HG02623 (cell line): ENCODE measurements at regions not wholly inside any gene's neighbourhood (a gene's known extent, or its start where the extent isn't known, plus 50 kb on each side); places are given as distances from the start of the nearest gene placed in this dataset.

ENCODE experiments used
- ATAC-seq: cut with Tn5 transposase; IDR thresholded peaks from one replicate; pipeline ENCODE4 v1.9.1; 2021; ENCODE audit warnings: moderate library complexity; ENCODE audit not compliant: unreplicated experiment

- ATAC-seq: no peak
These were observed 57.8 kb downstream of the PRLHR start for GRCh38 chr10:118537623-118538022.

GRCh38 chr10:118534136-118534535, 61.3 kb downstream of the PRLHR start:
- no peak for ATAC-seq

- no peak for ATAC-seq
These were observed 64.2 kb downstream of the PRLHR start for GRCh38 chr10:118531105-118531852.

- no peak for ATAC-seq
These were observed 67.0 kb downstream of the PRLHR start for GRCh38 chr10:118528426-118528825.

- ATAC-seq: no peak
These were observed 71.7 kb downstream of the PRLHR start for GRCh38 chr10:118523775-118524174.

- no peak for ATAC-seq
These were observed 72.5 kb downstream of the PRLHR start for GRCh38 chr10:118522791-118523498.

GRCh38 chr10:118521415-118522117, 73.9 kb downstream of the PRLHR start:
- no peak for ATAC-seq

GRCh38 chr10:118520116-118520742, 75.2 kb downstream of the PRLHR start:
- ATAC-seq: no peak

- ATAC-seq: no peak
These were observed 77.4 kb downstream of the PRLHR start for GRCh38 chr10:118518095-118518494.

- ATAC-seq: no peak
These were observed 78.7 kb downstream of the PRLHR start for GRCh38 chr10:118516716-118517115.

- ATAC-seq: no peak
These were observed 82.3 kb downstream of the PRLHR start for GRCh38 chr10:118513174-118513573.

GRCh38 chr10:118511711-118512110, 83.7 kb downstream of the PRLHR start:
- ATAC-seq: no peak

GRCh38 chr10:118508863-118509262, 86.6 kb downstream of the PRLHR start:
- no peak for ATAC-seq

GRCh38 chr10:118508355-118508754, 87.1 kb downstream of the PRLHR start:
- no peak for ATAC-seq

GRCh38 chr10:118506671-118507590, 88.5 kb downstream of the PRLHR start:
- no peak for ATAC-seq

- ATAC-seq: no peak
These were observed 90.1 kb downstream of the PRLHR start for GRCh38 chr10:118505363-118505762.

GRCh38 chr10:118504467-118505205, 90.8 kb downstream of the PRLHR start:
- no peak for ATAC-seq

GRCh38 chr10:118504044-118504443, 91.4 kb downstream of the PRLHR start:
- no peak for ATAC-seq

- no peak for ATAC-seq
These were observed 92.3 kb downstream of the PRLHR start for GRCh38 chr10:118503192-118503591.
